ENCODE measurements at regions not wholly inside any gene's neighbourhood (a gene's known extent, or its start where the extent isn't known, plus 50 kb on each side); places are given as distances from the start of the nearest gene placed in this dataset.

- Mint-ChIP-seq H3K4me1 (peaks cover 4 to 6% of the 10 kb centered on the region in 2 experiments; a peak in 2 of 4 replicates), H3K4me3 (no peak overlapping the region), H3K9me3 (peaks cover 14 to 21% of the 10 kb centered on the region in 2 experiments), H3K27ac (no peak overlapping the region), H3K36me3 (ENCODE audit: insufficient read depth in 1 of 3, low read depth in 3 of 3) (peaks cover 0 to 13% (median 6%) of the 10 kb centered on the region in 3 experiments; a peak in 2 of 7 replicates), H3K27me3 (ENCODE audit: low read depth) (no peaks in the 10 kb centered on the region)
- Histone ChIP-seq H2AK5ac (ENCODE audit: insufficient read length, low read length) (no peak overlapping the region), H3K23ac (ENCODE audit: insufficient read length, low read depth, low read length) (no peak overlapping the region), H4K5ac (ENCODE audit: insufficient read length, low read depth, low read length) (no peak overlapping the region), H3K4me1 (ENCODE audit: insufficient read depth, low read length) (no peaks in the 10 kb centered on the region), H3K23me2 (ENCODE audit: insufficient read length, low read depth, low read length, poor library complexity, severe bottlenecking) (no peaks in the 10 kb centered on the region), H3T11ph (ENCODE audit: low read length) (no peak overlapping the region), H2AFZ (ENCODE audit: low read length) (no peak overlapping the region), H2BK12ac (ENCODE audit: insufficient read length, low read depth, low read length) (no peak overlapping the region), H3K27me3 (ENCODE audit: insufficient read depth, low read length) (no peaks in the 10 kb centered on the region), H3K4me2 (ENCODE audit: insufficient read depth, insufficient read length, low read length) (no peak overlapping the region), H3K9ac (ENCODE audit: extremely low read depth, insufficient read length, low read length) (no peak overlapping the region), H3K79me1 (ENCODE audit: insufficient read depth, low read depth, low read length, poor library complexity, severe bottlenecking) (no peaks in the 10 kb centered on the region), H3K18ac (ENCODE audit: insufficient read length, low read depth, low read length) (no peak overlapping the region), H3K14ac (ENCODE audit: insufficient read depth, low read length) (no peak overlapping the region), H2BK20ac (ENCODE audit: low read depth, low read length, poor library complexity, severe bottlenecking) (no peak overlapping the region), H3K56ac (ENCODE audit: insufficient read length, low read depth, low read length) (no peak overlapping the region), H3K9me3 (ENCODE audit: control insufficient read depth, low read depth, low read length) (no peaks in the 10 kb centered on the region), H4K20me1 (ENCODE audit: control insufficient read depth, insufficient read depth, insufficient read length) (no peaks in the 10 kb centered on the region), H4K91ac (ENCODE audit: insufficient read length, low read depth, low read length) (no peak overlapping the region), H2BK5ac (ENCODE audit: insufficient read length, low read length) (no peak overlapping the region), H4K8ac (replicated peaks; ENCODE audit: insufficient read length, low read depth, low read length) (no peak overlapping the region), H3K27ac (ENCODE audit: insufficient read length, low read depth, low read length) (no peak overlapping the region), H3K4ac (ENCODE audit: low read depth, low read length) (no peak overlapping the region), H2BK15ac (ENCODE audit: low read depth, low read length) (no peak overlapping the region), H2BK120ac (ENCODE audit: low read depth, low read length, poor library complexity, severe bottlenecking) (no peak overlapping the region), H3K79me2 (ENCODE audit: insufficient read depth, low read length) (no peaks in the 10 kb centered on the region)
- DNase-seq, result no peak
- TF ChIP-seq, protein P1, sequence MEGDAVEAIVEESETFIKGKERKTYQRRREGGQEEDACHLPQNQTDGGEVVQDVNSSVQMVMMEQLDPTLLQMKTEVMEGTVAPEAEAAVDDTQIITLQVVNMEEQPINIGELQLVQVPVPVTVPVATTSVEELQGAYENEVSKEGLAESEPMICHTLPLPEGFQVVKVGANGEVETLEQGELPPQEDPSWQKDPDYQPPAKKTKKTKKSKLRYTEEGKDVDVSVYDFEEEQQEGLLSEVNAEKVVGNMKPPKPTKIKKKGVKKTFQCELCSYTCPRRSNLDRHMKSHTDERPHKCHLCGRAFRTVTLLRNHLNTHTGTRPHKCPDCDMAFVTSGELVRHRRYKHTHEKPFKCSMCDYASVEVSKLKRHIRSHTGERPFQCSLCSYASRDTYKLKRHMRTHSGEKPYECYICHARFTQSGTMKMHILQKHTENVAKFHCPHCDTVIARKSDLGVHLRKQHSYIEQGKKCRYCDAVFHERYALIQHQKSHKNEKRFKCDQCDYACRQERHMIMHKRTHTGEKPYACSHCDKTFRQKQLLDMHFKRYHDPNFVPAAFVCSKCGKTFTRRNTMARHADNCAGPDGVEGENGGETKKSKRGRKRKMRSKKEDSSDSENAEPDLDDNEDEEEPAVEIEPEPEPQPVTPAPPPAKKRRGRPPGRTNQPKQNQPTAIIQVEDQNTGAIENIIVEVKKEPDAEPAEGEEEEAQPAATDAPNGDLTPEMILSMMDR (conservative IDR thresholded peaks at IDR 0.05), result no peak
- WGBS (ENCODE audit: extremely low coverage, insufficient read length, low lambda C conversion rate), result 100% methylated on average over 1 of the region's 1 CpG
Measured at GRCh38 chr4:31929676-31930345, 1209.6 kb downstream of the PCDH7 start.

Data from H9 (cell line).